ENCODE measurements at regions not wholly inside any gene's neighbourhood (a gene's known extent, or its start where the extent isn't known, plus 50 kb on each side); places are given as distances from the start of the nearest gene placed in this dataset.
A peak's percentile ranks its signal among the peaks of the same experiment; 100 is the strongest.

DNA sequence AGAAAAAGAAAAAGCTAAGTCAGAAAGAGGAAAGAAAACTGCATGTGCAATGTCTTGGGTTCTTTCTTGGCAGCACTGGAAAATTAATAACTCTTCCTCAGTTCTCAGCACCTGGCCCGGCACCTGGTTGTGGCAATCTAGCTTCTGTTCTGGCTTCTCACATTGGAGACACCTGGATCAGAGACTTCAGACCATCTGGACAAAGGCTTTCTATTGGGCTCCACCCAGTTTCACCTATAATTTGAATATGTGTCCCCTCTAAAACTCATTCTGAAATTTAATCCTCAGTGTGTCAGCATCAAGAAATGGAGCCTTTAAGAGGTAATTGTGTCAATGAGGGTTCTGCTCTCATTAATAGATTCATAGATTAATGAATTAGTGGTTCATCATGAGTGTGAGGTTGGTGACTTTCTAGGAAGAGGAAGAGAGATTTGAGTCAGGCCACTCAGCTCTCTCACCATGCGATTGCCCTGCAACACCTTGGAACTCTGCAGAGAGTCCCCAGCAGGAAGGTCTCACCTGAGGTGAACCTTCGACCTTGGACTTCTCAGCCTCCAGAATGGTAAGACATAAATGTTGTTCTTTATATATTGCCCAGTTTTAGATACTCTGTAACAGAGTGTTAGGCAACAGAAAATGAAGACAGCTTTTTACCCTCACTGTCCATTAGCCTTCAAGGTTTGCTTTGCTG is 679.9 kb downstream of the NTRK3 start:
- TF ChIP-seq, protein P1, sequence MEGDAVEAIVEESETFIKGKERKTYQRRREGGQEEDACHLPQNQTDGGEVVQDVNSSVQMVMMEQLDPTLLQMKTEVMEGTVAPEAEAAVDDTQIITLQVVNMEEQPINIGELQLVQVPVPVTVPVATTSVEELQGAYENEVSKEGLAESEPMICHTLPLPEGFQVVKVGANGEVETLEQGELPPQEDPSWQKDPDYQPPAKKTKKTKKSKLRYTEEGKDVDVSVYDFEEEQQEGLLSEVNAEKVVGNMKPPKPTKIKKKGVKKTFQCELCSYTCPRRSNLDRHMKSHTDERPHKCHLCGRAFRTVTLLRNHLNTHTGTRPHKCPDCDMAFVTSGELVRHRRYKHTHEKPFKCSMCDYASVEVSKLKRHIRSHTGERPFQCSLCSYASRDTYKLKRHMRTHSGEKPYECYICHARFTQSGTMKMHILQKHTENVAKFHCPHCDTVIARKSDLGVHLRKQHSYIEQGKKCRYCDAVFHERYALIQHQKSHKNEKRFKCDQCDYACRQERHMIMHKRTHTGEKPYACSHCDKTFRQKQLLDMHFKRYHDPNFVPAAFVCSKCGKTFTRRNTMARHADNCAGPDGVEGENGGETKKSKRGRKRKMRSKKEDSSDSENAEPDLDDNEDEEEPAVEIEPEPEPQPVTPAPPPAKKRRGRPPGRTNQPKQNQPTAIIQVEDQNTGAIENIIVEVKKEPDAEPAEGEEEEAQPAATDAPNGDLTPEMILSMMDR (IDR thresholded peaks at IDR 0.05; ENCODE audit: low read depth, low read length) = no peak
- no peak overlapping the region for H3K4me3 ChIP-seq (replicated peaks in 1 of 2; ENCODE audit: low read depth in 2 of 2, low read length in 2 of 2)
- DNase-seq (ENCODE audit: low read depth in 2 of 2) = no peak

DNA sequence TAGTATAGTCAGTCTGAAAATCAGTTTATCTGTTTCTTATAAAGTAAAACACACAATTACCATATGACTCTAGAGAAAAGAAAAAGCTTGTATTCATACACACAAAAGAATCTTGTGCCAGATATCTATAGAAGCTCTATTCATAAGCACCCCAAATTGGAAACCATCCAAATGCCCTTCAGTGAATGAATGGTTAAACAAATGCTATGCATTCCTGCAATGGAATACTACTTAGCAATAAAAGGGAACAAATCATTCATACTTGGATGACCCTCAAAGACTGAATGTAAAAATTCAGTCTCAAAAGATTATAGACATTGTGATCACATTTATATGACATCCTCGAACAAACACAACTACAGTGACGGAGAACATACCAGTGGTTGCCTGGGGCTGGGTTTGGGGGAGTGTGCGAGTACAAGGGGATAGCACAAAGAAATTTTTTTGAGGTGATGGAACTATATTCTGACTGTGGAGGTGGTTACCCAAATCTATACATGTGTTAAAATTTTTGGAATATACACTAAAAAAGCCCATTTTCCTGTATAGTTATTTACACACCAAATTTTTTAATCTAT is 680.6 kb downstream of the NTRK3 start:
- TF ChIP-seq, protein P1 (IDR thresholded peaks at IDR 0.05; ENCODE audit: low read depth, low read length) = no peak
- no peak for DNase-seq (ENCODE audit: low read depth in 2 of 2)
- no peak overlapping the region for H3K4me3 ChIP-seq (replicated peaks in 1 of 2; ENCODE audit: low read depth in 2 of 2, low read length in 2 of 2)

DNA sequence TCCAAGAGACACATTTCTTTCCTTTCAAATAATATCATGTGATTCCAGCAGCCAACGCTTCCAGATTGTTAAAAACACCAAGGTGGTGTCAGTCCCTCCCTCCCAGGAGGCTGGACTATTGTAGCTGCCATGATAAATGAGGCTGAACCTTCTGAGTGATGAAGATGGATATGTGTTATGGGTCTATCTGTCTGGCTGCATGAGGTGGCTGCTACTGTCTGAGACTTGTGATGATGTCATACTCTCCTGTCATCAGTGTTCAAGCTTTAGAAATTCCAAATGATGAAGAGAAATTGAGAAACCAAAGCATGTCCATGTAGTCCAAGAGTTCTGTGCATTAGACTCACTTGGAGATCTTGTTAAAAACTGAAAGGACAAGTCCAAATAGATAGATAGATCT is 683.0 kb downstream of the NTRK3 start:
- TF ChIP-seq, protein P1 (IDR thresholded peaks at IDR 0.05; ENCODE audit: low read depth, low read length) = no peak
- no peak overlapping the region for H3K4me3 ChIP-seq (replicated peaks in 1 of 2; ENCODE audit: low read depth in 2 of 2, low read length in 2 of 2)
- DNase-seq (ENCODE audit: low read depth in 2 of 2) = peak in 1 of 2 donors; percentile 14

DNA sequence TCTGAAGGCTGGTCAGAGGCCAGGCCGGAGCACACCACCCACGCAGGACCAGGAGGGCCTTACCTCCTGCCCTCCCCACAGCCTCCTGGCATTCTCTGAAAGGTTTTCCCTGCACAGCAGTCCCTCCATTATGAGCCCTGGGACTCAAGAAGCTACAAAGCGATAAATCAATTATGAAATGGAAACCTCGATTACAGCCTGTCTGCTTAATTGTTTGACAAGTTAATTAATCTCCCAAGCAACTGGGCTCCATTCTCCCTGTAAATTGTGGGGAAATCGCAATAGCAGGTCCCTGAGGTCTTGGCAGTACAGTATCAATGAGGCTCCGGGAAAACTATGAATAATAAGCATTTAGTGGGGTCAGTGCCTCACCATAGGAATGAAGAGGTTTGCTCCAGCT is 683.5 kb downstream of the NTRK3 start:
- TF ChIP-seq, protein P1 (IDR thresholded peaks at IDR 0.05; ENCODE audit: low read depth, low read length) = no peak
- H3K4me3 ChIP-seq (replicated peaks in 1 of 2; ENCODE audit: low read depth in 2 of 2, low read length in 2 of 2) = no peak overlapping the region
- no peak for DNase-seq (ENCODE audit: low read depth in 2 of 2)

DNA sequence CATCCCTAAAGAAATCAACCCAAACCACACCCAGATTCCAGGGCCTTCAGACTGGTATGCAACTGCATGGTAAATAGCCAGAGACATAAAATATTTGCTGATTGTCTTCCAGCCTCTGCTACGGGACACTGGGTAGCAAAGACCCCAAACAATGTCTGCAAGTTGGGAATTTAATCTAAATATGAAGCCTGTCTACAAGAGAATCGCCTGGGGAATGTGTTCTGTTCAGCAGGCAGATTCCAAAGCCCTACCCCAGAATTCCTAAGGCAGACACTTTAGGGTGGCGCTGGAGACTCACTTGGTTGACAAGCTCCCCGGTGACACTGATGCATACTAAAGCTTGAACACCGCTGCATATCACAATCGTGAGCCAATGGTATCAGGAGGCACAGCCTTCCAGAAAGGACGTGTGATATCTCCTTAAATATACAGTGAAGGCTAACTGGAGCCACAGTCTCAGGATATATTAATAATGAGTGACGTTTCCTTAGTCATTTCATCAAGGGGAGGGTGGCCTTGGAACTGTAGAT is 684.1 kb downstream of the NTRK3 start:
- no peak for DNase-seq (ENCODE audit: low read depth in 2 of 2)
- TF ChIP-seq, protein P1 (IDR thresholded peaks at IDR 0.05; ENCODE audit: low read depth, low read length) = no peak
- no peak overlapping the region for H3K4me3 ChIP-seq (replicated peaks in 1 of 2; ENCODE audit: low read depth in 2 of 2, low read length in 2 of 2)

DNA sequence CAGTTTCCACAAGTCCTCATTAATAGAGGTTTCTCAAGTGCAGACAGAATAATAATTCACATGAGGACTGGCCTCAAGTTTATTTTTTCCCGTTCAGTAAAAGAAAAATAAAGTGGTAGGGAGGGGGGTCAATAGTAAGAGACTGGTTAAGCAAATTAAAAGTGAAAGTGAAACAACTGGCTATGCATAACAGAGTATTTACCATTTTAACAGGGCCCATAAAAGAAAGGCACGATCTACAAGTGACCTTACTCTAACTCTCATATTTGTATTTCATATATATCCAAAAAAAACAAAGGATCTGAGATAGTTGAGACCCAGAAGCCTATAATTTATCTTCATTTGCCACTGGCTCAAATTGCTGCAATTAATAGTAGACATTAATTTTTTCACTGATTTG is 686.3 kb downstream of the NTRK3 start:
- no peak overlapping the region for H3K4me3 ChIP-seq (replicated peaks in 1 of 2; ENCODE audit: low read depth in 2 of 2, low read length in 2 of 2)
- DNase-seq (ENCODE audit: low read depth in 2 of 2) = peak; percentile 8 to 23
- TF ChIP-seq, protein P1 (IDR thresholded peaks at IDR 0.05; ENCODE audit: low read depth, low read length) = no peak
